IMR-90 (cell line): ENCODE measurements at regions not wholly inside any gene's neighbourhood (a gene's known extent, or its start where the extent isn't known, plus 50 kb on each side); places are given as distances from the start of the nearest gene placed in this dataset.

ENCODE experiments used
- ATAC-seq: fragments of 200-7000 bp; cut with Tn5 transposase; 2 replicates; pipeline ENCODE4 v1.9.1; 2020; ENCODE audit warnings: low read depth, mild to moderate bottlenecking, moderate library complexity
- BruUV-seq: library from RNA; stranded (reverse); fragments of 400-500 nt; replicated peaks from 2 replicates; lab custom pipeline; 2021; lab: Mats Ljungman, UMichigan
- CTCF ChIA-PET: fragments of 300-600 bp; formaldehyde crosslinking; extraction: SDS; loops from one replicate; lab custom pipeline; 2021; ENCODE audit warnings: antibody characterized with exemption; lab: Yijun Ruan, JAX
- POLR2A ChIA-PET: fragments of 300-600 bp; sonication (Branson Sonifier 250); formaldehyde crosslinking; loops from one replicate; lab custom pipeline; 2022; ENCODE audit warnings: antibody characterized with exemption; ENCODE audit not compliant: unreplicated experiment; lab: Charles Lee
- DNase-seq: peaks from one replicate; pipeline ENCODE4 v3.0.0; 2013
- H2AFZ ChIP-seq: replicated peaks from 2 replicates; pipeline ENCODE3; 2013; ENCODE audit warnings: low read length, mild to moderate bottlenecking; ENCODE audit not compliant: poor library complexity
- H2AK5ac ChIP-seq: 2 replicates; pipeline ENCODE4 v1.6.1; 2013; ENCODE audit warnings: low read depth, low read length, inconsistent platforms
- H2AK9ac ChIP-seq: replicated peaks from 2 replicates; pipeline ENCODE3; 2013; ENCODE audit warnings: mild to moderate bottlenecking, low read depth, low read length, moderate library complexity; ENCODE audit not compliant: poor library complexity
- H2BK120ac ChIP-seq: 2 replicates; pipeline ENCODE4 v1.6.1; 2013; ENCODE audit warnings: low read depth, low read length, inconsistent platforms
- H2BK15ac ChIP-seq: 3 replicates; pipeline ENCODE4 v1.6.1; 2013; ENCODE audit warnings: low read depth, low read length, inconsistent platforms
- H2BK20ac ChIP-seq: 2 replicates; pipeline ENCODE4 v1.6.1; 2013; ENCODE audit warnings: low read depth, mild to moderate bottlenecking, inconsistent platforms, low read length, moderate library complexity
- H2BK5ac ChIP-seq: 2 replicates; pipeline ENCODE4 v1.6.1; 2013; ENCODE audit warnings: mild to moderate bottlenecking, low read depth, low read length, inconsistent platforms; ENCODE audit not compliant: poor library complexity, severe bottlenecking
- H3K14ac ChIP-seq: replicated peaks from 2 replicates; pipeline ENCODE4 v1.6.1; 2013; ENCODE audit warnings: low read depth, low read length, inconsistent platforms
- H3K18ac ChIP-seq: 2 replicates; pipeline ENCODE4 v1.6.1; 2013; ENCODE audit warnings: low read depth, low read length, control low read depth
- H3K23ac ChIP-seq: 2 replicates; pipeline ENCODE4 v1.6.1; 2013; ENCODE audit warnings: low read depth, low read length, inconsistent platforms
- H3K27ac ChIP-seq: 2 replicates; pipeline ENCODE4 v1.5.1; 2013; ENCODE audit warnings: mild to moderate bottlenecking, control low read depth, low read length; ENCODE audit not compliant: insufficient read depth
- H3K27me3 ChIP-seq: 2 replicates; pipeline ENCODE4 v1.6.1; 2013; ENCODE audit warnings: low read length; ENCODE audit not compliant: control insufficient read depth, insufficient read depth
- H3K36me3 ChIP-seq: 2 replicates; pipeline ENCODE4 v1.6.1; 2013; ENCODE audit warnings: low read length, mixed read lengths; ENCODE audit not compliant: control insufficient read depth, insufficient read depth
- H3K4ac ChIP-seq: 2 replicates; pipeline ENCODE4 v1.6.1; 2013; ENCODE audit warnings: low read depth, low read length, inconsistent platforms
- H3K4me1 ChIP-seq: 2 replicates; pipeline ENCODE4 v1.6.1; 2013; ENCODE audit warnings: low read length, mixed read lengths; ENCODE audit not compliant: control insufficient read depth, insufficient read depth
- H3K4me2 ChIP-seq: 2 replicates; pipeline ENCODE4 v1.6.1; 2013; ENCODE audit warnings: low read depth, mild to moderate bottlenecking, control low read depth, low read length, moderate library complexity
- H3K4me3 ChIP-seq: 2 replicates; pipeline ENCODE4 v1.5.1; 2013; ENCODE audit warnings: low read depth, mild to moderate bottlenecking, control low read depth, low read length, moderate library complexity; ENCODE audit not compliant: insufficient read depth
- H3K56ac ChIP-seq: 2 replicates; pipeline ENCODE4 v1.6.1; 2013; ENCODE audit warnings: low read length, inconsistent platforms; ENCODE audit not compliant: insufficient read depth; ENCODE audit errors: extremely low read depth
- H3K79me1 ChIP-seq, 2 experiments: 2 replicates each; pipeline ENCODE4 v1.6.1; 2013; ENCODE audit warnings: low read length in 2 of 2, inconsistent platforms in 1 of 2, low read depth in 1 of 2
- H3K9ac ChIP-seq: 2 replicates; pipeline ENCODE4 v1.6.1; 2013; ENCODE audit warnings: low read depth, low read length, control low read depth
- H3K9me1 ChIP-seq: 2 replicates; pipeline ENCODE4 v1.6.1; 2013; ENCODE audit warnings: low read length, inconsistent platforms; ENCODE audit not compliant: insufficient read depth
- H3K9me3 ChIP-seq: 2 replicates; pipeline ENCODE4 v1.6.1; 2013; ENCODE audit warnings: low read length; ENCODE audit not compliant: control insufficient read depth, insufficient read depth
- H4K20me1 ChIP-seq: 2 replicates; pipeline ENCODE4 v1.6.1; 2013; ENCODE audit warnings: low read length, inconsistent platforms; ENCODE audit not compliant: insufficient read depth
- H4K5ac ChIP-seq: 2 replicates; pipeline ENCODE4 v1.6.1; 2013; ENCODE audit warnings: mild to moderate bottlenecking, low read depth, low read length, control low read depth
- H4K8ac ChIP-seq, 2 experiments: 2 replicates each; pipeline ENCODE4 v1.6.1; 2013; ENCODE audit warnings: low read depth in 2 of 2, low read length in 2 of 2, control low read depth in 1 of 2, inconsistent platforms in 1 of 2
- H4K91ac ChIP-seq: 2 replicates; pipeline ENCODE4 v1.6.1; 2013; ENCODE audit warnings: low read depth, low read length, inconsistent platforms; ENCODE audit not compliant: insufficient read depth
- BHLHE40 ChIP-seq: fragments of 150-350 bp; IDR thresholded peaks from 2 replicates; pipeline ENCODE4 v1.6.1; 2016; ENCODE audit warnings: mild to moderate bottlenecking, low read depth, low read length
- CEBPB ChIP-seq: IDR thresholded peaks from 2 replicates; pipeline ENCODE4 v1.6.1; 2012; ENCODE audit warnings: low read depth, low read length, improper control_type of control experiment
- CHD1 ChIP-seq: IDR thresholded peaks from 2 replicates; pipeline ENCODE4 v1.6.1; 2012; ENCODE audit warnings: low read depth, low read length, improper control_type of control experiment
- FOS ChIP-seq: fragments of 150-350 bp; IDR thresholded peaks from 2 replicates; pipeline ENCODE4 v1.6.1; 2016; ENCODE audit warnings: low read depth, low read length
- MAFK ChIP-seq: IDR thresholded peaks from 2 replicates; pipeline ENCODE4 v1.6.1; 2012; ENCODE audit warnings: low read depth, low read length, improper control_type of control experiment
- MAZ ChIP-seq: IDR thresholded peaks from 2 replicates; pipeline ENCODE4 v1.6.1; 2012; ENCODE audit warnings: low read depth, mild to moderate bottlenecking, low read length, improper control_type of control experiment, moderate library complexity, borderline replicate concordance
- MXI1 ChIP-seq: IDR thresholded peaks from 2 replicates; pipeline ENCODE4 v1.6.1; 2012; ENCODE audit warnings: low read depth, mild to moderate bottlenecking, low read length, moderate library complexity, borderline replicate concordance
- NFE2L2 ChIP-seq: fragments of 150-350 bp; IDR thresholded peaks from 2 replicates; pipeline ENCODE4 v1.6.1; 2016; ENCODE audit warnings: low read depth, mild to moderate bottlenecking, low read length
- POLR2A ChIP-seq: IDR thresholded peaks from 2 replicates; pipeline ENCODE4 v1.6.1; 2012; ENCODE audit warnings: mild to moderate bottlenecking, low read depth, low read length
- RAD21 ChIP-seq: IDR thresholded peaks from 2 replicates; pipeline ENCODE4 v1.6.1; 2012; ENCODE audit warnings: low read length, improper control_type of control experiment
- RCOR1 ChIP-seq: IDR thresholded peaks from 2 replicates; pipeline ENCODE4 v1.6.1; 2012; ENCODE audit warnings: mild to moderate bottlenecking, low read length, improper control_type of control experiment; ENCODE audit not compliant: insufficient replicate concordance
- RFX5 ChIP-seq: IDR thresholded peaks from 2 replicates; pipeline ENCODE4 v1.8.0; 2012; ENCODE audit warnings: low read depth, mild to moderate bottlenecking, low read length, moderate library complexity
- SMC3 ChIP-seq: fragments of 150-350 bp; IDR thresholded peaks from 2 replicates; pipeline ENCODE4 v1.6.1; 2016; ENCODE audit warnings: low read depth, mild to moderate bottlenecking, antibody characterized with exemption, low read length, moderate library complexity
- WGBS, 2 experiments: methylation state at CpG; one replicate each; pipeline versions ENCODE4 v1.1.5 to v1.1.7; 2013; ENCODE audit warnings: missing lambda C conversion rate in 2 of 2; ENCODE audit not compliant: insufficient read length in 1 of 2; ENCODE audit errors: extremely low coverage in 2 of 2; 5-methylcytosine and 5-hydroxymethylcytosine counted together
- dilution Hi-C: fragments of 300-500 bp; cut with HindIII; formaldehyde crosslinking; loops from one replicate; pipeline ENCODE4 v1.14.3; 2018; ENCODE audit warnings: low sequenced_read_pairs; ENCODE audit not compliant: unreplicated experiment
- in situ Hi-C: fragments of 300-500 bp; cut with MboI; formaldehyde crosslinking; loops from 3 replicates; pipeline ENCODE4 v1.14.3; 2019; ENCODE audit warnings: low sequenced_read_pairs, inconsistent platforms, mixed read lengths
- intact Hi-C: fragments of 100-400 bp; cut with micrococcal nuclease; formaldehyde crosslinking; loops from 2 replicates; pipeline ENCODE4 v1.10.0; 2022
- TF ChIP-seq, protein P1 (sequence below): conservative IDR thresholded peaks from 2 replicates; pipeline ENCODE4 v1.5.1; 2012; ENCODE audit warnings: mild to moderate bottlenecking, low read depth, low read length, improper control_type of control experiment
- TF ChIP-seq, protein P2 (sequence below): fragments of 150-350 bp; IDR thresholded peaks from 2 replicates; pipeline ENCODE4 v1.6.1; 2017; ENCODE audit warnings: mild to moderate bottlenecking, antibody characterized with exemption, low read length, low read depth
- TF ChIP-seq, protein P3 (sequence below): fragments of 150-350 bp; IDR thresholded peaks from 2 replicates; pipeline ENCODE4 v1.6.1; 2016; ENCODE audit warnings: low read depth, mild to moderate bottlenecking, low read length, moderate library complexity, borderline replicate concordance

GRCh38 chr5:2507611-2508010, 243.9 kb downstream of the IRX2 start:
- no peak overlapping the region for H3K4ac ChIP-seq
- CTCF ChIA-PET: no interaction called here
- ATAC-seq: no peak

More at GRCh38 chr5:2507611-2508010, 243.9 kb downstream of the IRX2 start:
- peaks cover 33% of the 10 kb centered on the region for H3K9me3 ChIP-seq
- H3K14ac ChIP-seq: no peak overlapping the region
- dilution Hi-C loops: no loop called here
- no CpG with 5 or more reads among the region's 5 CpGs for WGBS, 2 experiments
- no peak overlapping the region for H3K23ac ChIP-seq
- H4K8ac ChIP-seq: no peak overlapping the region
- no peaks in the 10 kb centered on the region for H3K79me1 ChIP-seq
- H3K4me1 ChIP-seq: no peaks in the 10 kb centered on the region
- POLR2A ChIA-PET: no interaction called here
- no peaks in the 10 kb centered on the region for H3K36me3 ChIP-seq
- no peak overlapping the region for H3K27ac ChIP-seq
- H4K5ac ChIP-seq: no peak overlapping the region
- H4K91ac ChIP-seq: no peak overlapping the region
- H3K9ac ChIP-seq: no peak overlapping the region
- H2BK15ac ChIP-seq: no peak overlapping the region
- no peaks in the 10 kb centered on the region for H3K27me3 ChIP-seq
- no peak overlapping the region for H3K4me2 ChIP-seq
- TF ChIP-seq RAD21 (no peak), POLR2A (no peak), MAFK (no peak), MAZ (no peak), CHD1 (no peak), RCOR1 (no peak), BHLHE40 (no peak), FOS (no peak), RFX5 (no peak), CEBPB (no peak), MXI1 (no peak), NFE2L2 (no peak), SMC3 (no peak)
- TF ChIP-seq, protein P1, sequence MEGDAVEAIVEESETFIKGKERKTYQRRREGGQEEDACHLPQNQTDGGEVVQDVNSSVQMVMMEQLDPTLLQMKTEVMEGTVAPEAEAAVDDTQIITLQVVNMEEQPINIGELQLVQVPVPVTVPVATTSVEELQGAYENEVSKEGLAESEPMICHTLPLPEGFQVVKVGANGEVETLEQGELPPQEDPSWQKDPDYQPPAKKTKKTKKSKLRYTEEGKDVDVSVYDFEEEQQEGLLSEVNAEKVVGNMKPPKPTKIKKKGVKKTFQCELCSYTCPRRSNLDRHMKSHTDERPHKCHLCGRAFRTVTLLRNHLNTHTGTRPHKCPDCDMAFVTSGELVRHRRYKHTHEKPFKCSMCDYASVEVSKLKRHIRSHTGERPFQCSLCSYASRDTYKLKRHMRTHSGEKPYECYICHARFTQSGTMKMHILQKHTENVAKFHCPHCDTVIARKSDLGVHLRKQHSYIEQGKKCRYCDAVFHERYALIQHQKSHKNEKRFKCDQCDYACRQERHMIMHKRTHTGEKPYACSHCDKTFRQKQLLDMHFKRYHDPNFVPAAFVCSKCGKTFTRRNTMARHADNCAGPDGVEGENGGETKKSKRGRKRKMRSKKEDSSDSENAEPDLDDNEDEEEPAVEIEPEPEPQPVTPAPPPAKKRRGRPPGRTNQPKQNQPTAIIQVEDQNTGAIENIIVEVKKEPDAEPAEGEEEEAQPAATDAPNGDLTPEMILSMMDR: no peak
- TF ChIP-seq, protein P2, sequence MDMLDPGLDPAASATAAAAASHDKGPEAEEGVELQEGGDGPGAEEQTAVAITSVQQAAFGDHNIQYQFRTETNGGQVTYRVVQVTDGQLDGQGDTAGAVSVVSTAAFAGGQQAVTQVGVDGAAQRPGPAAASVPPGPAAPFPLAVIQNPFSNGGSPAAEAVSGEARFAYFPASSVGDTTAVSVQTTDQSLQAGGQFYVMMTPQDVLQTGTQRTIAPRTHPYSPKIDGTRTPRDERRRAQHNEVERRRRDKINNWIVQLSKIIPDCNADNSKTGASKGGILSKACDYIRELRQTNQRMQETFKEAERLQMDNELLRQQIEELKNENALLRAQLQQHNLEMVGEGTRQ: no peak
- TF ChIP-seq, protein P3, sequence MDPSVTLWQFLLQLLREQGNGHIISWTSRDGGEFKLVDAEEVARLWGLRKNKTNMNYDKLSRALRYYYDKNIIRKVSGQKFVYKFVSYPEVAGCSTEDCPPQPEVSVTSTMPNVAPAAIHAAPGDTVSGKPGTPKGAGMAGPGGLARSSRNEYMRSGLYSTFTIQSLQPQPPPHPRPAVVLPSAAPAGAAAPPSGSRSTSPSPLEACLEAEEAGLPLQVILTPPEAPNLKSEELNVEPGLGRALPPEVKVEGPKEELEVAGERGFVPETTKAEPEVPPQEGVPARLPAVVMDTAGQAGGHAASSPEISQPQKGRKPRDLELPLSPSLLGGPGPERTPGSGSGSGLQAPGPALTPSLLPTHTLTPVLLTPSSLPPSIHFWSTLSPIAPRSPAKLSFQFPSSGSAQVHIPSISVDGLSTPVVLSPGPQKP: no peak
- intact Hi-C loops: no loop called here
- H3K18ac ChIP-seq: no peak overlapping the region
- in situ Hi-C loops: no loop called here
- H2AK5ac ChIP-seq: no peak overlapping the region
- no peak overlapping the region for H3K56ac ChIP-seq
- H2AK9ac ChIP-seq: no peak overlapping the region
- H4K20me1 ChIP-seq: no peaks in the 10 kb centered on the region
- H2BK20ac ChIP-seq: no peak overlapping the region
- H2AFZ ChIP-seq: no peak overlapping the region
- no peak overlapping the region for H2BK5ac ChIP-seq
- no peak overlapping the region for H2BK120ac ChIP-seq
- DNase-seq: no peak
- no peak overlapping the region for H3K4me3 ChIP-seq
- H3K9me1 ChIP-seq: no peaks in the 10 kb centered on the region
- no TSS peak for BruUV-seq
